ENCODE measurements at regions not wholly inside any gene's neighbourhood (a gene's known extent, or its start where the extent isn't known, plus 50 kb on each side); places are given as distances from the start of the nearest gene placed in this dataset.
"Not testable (repeated sequence)": the region's sequence is repeated elsewhere in the genome, so short reads cannot be mapped to it uniquely, and the experiment has no call there.

GRCh38 chr20:11993886-11994461 lies 76.3 kb downstream of the BTBD3 start:
- H3K27ac ChIP-seq (ENCODE audit: low read length) = no peak overlapping the region
- no peaks in the 10 kb centered on the region for H3K36me3 ChIP-seq (ENCODE audit: control insufficient read depth in 1 of 2, insufficient read depth in 2 of 2, low read length in 2 of 2)
- no peaks in the 10 kb centered on the region for H3K9me3 ChIP-seq (ENCODE audit: control insufficient read depth in 1 of 2, low read length in 2 of 2)

DNA sequence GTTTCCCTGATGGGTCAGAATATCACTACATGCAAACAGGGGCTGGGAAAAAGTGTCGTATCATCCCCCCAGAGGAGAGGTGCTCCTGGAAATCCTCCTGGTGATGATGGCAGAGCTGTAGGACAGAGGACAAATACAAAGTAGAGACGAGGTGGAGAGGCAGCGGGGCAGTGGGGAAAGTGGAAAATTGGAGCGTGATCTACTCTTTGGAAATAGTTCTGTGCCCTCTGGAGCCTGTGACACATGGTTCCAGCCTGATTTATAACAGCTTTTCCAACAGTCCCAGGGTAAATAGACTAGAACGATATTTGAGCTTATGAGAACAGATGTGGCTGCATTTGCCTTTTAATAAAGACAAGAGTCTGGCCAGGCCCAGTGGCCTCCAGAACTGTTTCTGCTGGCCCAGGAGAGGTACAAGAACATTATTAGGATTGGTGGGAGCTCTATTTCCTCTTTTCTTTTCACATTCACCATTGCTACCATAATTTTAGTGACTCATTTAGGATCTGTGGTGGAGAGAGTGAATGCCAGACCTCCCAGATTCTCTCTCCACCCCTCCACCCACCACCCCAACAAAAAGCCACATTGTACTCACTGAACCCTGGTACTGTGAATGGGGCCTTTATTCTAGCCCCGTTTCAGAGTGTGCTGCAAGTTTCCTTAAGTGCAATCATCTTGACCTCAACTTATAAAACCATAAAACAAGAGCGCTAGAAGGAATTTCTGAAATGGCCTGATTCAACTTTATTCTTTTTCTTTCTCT lies 78.3 kb downstream of the BTBD3 start:
- Histone ChIP-seq H3K36me3 (ENCODE audit: control insufficient read depth in 1 of 2, insufficient read depth in 2 of 2, low read length in 2 of 2) (no peaks in the 10 kb centered on the region), H3K27ac (ENCODE audit: low read length) (no peak overlapping the region)

More at GRCh38 chr20:11993886-11994461, 76.3 kb downstream of the BTBD3 start:
- H3K27me3 ChIP-seq (ENCODE audit: low read depth, low read length) = no peaks in the 10 kb centered on the region
- no peaks in the 10 kb centered on the region for H3K4me1 ChIP-seq (ENCODE audit: control insufficient read depth in 1 of 2, insufficient read depth in 2 of 2, low read length in 2 of 2)
- H3K4me3 ChIP-seq (ENCODE audit: low read depth in 1 of 2, low read length in 2 of 2) = no peak overlapping the region

GRCh38 chr20:12004776-12005175 lies 87.1 kb downstream of the BTBD3 start:
- H3K9me3 ChIP-seq (ENCODE audit: control insufficient read depth in 1 of 2, low read length in 2 of 2); H3K27me3 ChIP-seq (ENCODE audit: low read depth, low read length); H3K27ac ChIP-seq (ENCODE audit: low read length); H3K4me3 ChIP-seq (ENCODE audit: low read depth in 1 of 2, low read length in 2 of 2); H3K36me3 ChIP-seq (ENCODE audit: control insufficient read depth in 1 of 2, insufficient read depth in 2 of 2, low read length in 2 of 2); H3K4me1 ChIP-seq (ENCODE audit: control insufficient read depth in 1 of 2, insufficient read depth in 2 of 2, low read length in 2 of 2): not testable (repeated sequence)

More for the DNA sequence above, 78.3 kb downstream of the BTBD3 start:
- no peaks in the 10 kb centered on the region for H3K4me1 ChIP-seq (ENCODE audit: control insufficient read depth in 1 of 2, insufficient read depth in 2 of 2, low read length in 2 of 2)
- no peaks in the 10 kb centered on the region for H3K27me3 ChIP-seq (ENCODE audit: low read depth, low read length)
- H3K9me3 ChIP-seq (ENCODE audit: control insufficient read depth in 1 of 2, low read length in 2 of 2) = no peaks in the 10 kb centered on the region
- H3K4me3 ChIP-seq (ENCODE audit: low read depth in 1 of 2, low read length in 2 of 2) = no peak overlapping the region

DNA sequence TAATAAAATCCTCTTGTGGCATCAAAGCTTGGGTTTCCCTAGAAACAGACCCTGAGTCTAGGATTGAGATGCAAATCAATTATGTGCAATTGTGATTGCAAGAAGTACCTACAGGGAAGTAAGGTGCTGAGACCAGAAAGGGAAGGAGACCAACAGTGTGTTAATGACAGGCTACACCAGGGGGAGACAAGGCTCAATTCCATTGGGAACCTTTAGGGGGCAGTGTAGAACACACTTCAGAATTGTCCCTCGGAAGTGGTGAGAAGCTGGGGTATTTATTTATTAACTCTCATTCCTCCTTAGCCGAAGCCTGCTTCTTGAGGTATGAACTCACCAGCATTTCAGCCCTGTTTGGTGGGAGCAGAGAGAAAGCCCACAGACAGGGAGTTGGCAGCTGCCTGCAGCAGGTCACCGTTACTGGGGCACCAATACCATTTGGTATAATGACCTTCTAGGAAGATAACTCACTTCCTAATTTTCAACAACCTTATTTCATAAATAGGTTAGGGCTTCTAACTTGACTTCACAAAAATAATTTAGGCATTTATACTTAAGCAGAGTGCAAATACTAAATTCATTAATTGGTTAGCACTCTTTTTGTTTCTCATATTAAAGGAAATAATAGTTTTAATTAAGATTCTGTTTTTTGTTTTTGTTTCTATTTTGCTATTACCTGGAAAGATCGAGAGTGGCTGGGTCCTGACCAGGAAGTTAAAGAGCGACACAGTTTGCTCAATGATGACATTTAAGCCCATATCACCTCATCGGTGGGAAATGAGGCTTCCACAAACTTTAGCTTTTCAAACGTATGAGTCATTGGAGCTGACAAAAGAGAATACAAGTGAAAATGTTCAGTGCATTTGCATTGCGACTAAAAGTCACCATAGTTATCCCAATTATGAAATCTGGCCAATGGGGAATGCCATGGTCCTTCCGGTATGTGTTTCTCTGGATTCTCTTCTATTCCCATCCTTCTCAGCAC lies 94.8 kb downstream of the BTBD3 start:
- H3K27me3 ChIP-seq (ENCODE audit: low read depth, low read length) = no peaks in the 10 kb centered on the region
- no peak overlapping the region for H3K27ac ChIP-seq (ENCODE audit: low read length)
- no peaks in the 10 kb centered on the region for H3K36me3 ChIP-seq (ENCODE audit: control insufficient read depth in 1 of 2, insufficient read depth in 2 of 2, low read length in 2 of 2)
- H3K9me3 ChIP-seq (ENCODE audit: control insufficient read depth in 1 of 2, low read length in 2 of 2) = no peaks in the 10 kb centered on the region
- H3K4me3 ChIP-seq (ENCODE audit: low read depth in 1 of 2, low read length in 2 of 2) = no peak overlapping the region
- no peaks in the 10 kb centered on the region for H3K4me1 ChIP-seq (ENCODE audit: control insufficient read depth in 1 of 2, insufficient read depth in 2 of 2, low read length in 2 of 2)

- H3K9me3 ChIP-seq (ENCODE audit: control insufficient read depth in 1 of 2, low read length in 2 of 2) = no peaks in the 10 kb centered on the region
- no peak overlapping the region for H3K4me3 ChIP-seq (ENCODE audit: low read depth in 1 of 2, low read length in 2 of 2)
- H3K36me3 ChIP-seq (ENCODE audit: control insufficient read depth in 1 of 2, insufficient read depth in 2 of 2, low read length in 2 of 2) = no peaks in the 10 kb centered on the region
- no peaks in the 10 kb centered on the region for H3K4me1 ChIP-seq (ENCODE audit: control insufficient read depth in 1 of 2, insufficient read depth in 2 of 2, low read length in 2 of 2)
- no peak overlapping the region for H3K27ac ChIP-seq (ENCODE audit: low read length)
- no peaks in the 10 kb centered on the region for H3K27me3 ChIP-seq (ENCODE audit: low read depth, low read length)
These were observed 96.6 kb downstream of the BTBD3 start for GRCh38 chr20:12014276-12014675.

DNA sequence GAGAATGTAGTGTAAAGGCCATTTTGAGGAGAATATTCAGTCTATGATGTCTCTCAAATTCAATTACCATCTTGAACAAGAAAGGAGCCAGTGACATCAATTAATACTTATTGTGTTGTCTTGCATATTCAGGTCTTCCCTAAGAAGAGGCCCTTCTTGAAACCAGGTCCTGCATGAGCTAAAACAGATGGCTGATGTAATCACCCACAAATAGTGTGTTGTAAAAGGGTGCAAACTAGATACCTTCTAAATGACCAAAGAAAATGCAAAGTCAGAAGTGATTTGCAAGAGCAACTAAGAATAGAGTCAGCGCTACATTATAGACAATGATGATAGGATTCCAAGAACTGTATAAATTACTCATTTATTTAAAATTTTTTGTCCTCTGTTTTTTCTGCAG lies 97.0 kb downstream of the BTBD3 start:
- Histone ChIP-seq H3K4me1 (ENCODE audit: control insufficient read depth in 1 of 2, insufficient read depth in 2 of 2, low read length in 2 of 2) (no peaks in the 10 kb centered on the region), H3K9me3 (ENCODE audit: control insufficient read depth in 1 of 2, low read length in 2 of 2) (no peaks in the 10 kb centered on the region), H3K27me3 (ENCODE audit: low read depth, low read length) (no peaks in the 10 kb centered on the region), H3K4me3 (ENCODE audit: low read depth in 1 of 2, low read length in 2 of 2) (no peak overlapping the region), H3K27ac (ENCODE audit: low read length) (no peak overlapping the region), H3K36me3 (ENCODE audit: control insufficient read depth in 1 of 2, insufficient read depth in 2 of 2, low read length in 2 of 2) (no peaks in the 10 kb centered on the region)

- no peak overlapping the region for H3K4me3 ChIP-seq (ENCODE audit: low read depth in 1 of 2, low read length in 2 of 2)
- H3K4me1 ChIP-seq (ENCODE audit: control insufficient read depth in 1 of 2, insufficient read depth in 2 of 2, low read length in 2 of 2) = no peaks in the 10 kb centered on the region
- H3K36me3 ChIP-seq (ENCODE audit: control insufficient read depth in 1 of 2, insufficient read depth in 2 of 2, low read length in 2 of 2) = no peaks in the 10 kb centered on the region
- no peaks in the 10 kb centered on the region for H3K9me3 ChIP-seq (ENCODE audit: control insufficient read depth in 1 of 2, low read length in 2 of 2)
- no peaks in the 10 kb centered on the region for H3K27me3 ChIP-seq (ENCODE audit: low read depth, low read length)
- H3K27ac ChIP-seq (ENCODE audit: low read length) = no peak overlapping the region
These were observed 98.6 kb downstream of the BTBD3 start for GRCh38 chr20:12016291-12016690.

DNA sequence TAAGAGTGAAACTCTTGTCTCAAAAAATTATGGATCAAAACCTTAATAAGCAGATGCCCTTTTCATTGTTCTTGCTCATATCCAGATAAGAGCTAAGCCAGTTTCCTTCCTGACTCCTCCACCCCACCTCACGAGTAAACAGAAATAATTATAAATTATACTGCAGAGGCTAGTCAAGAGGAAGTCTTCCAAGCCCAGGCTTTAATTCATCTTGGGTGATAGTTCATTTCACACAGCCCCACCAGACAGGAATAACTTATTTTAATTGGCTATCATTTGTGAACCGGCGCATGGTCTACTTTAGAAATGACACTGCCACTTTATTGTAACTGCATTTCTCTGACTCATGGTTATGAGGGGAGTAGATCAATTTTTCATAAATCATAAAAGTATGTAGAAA lies 102.0 kb downstream of the BTBD3 start:
- Histone ChIP-seq H3K4me1 (ENCODE audit: control insufficient read depth in 1 of 2, insufficient read depth in 2 of 2, low read length in 2 of 2) (no peaks in the 10 kb centered on the region), H3K36me3 (ENCODE audit: control insufficient read depth in 1 of 2, insufficient read depth in 2 of 2, low read length in 2 of 2) (no peaks in the 10 kb centered on the region), H3K9me3 (ENCODE audit: control insufficient read depth in 1 of 2, low read length in 2 of 2) (no peaks in the 10 kb centered on the region), H3K27ac (ENCODE audit: low read length) (no peak overlapping the region), H3K27me3 (ENCODE audit: low read depth, low read length) (no peaks in the 10 kb centered on the region), H3K4me3 (ENCODE audit: low read depth in 1 of 2, low read length in 2 of 2) (no peak overlapping the region)

DNA sequence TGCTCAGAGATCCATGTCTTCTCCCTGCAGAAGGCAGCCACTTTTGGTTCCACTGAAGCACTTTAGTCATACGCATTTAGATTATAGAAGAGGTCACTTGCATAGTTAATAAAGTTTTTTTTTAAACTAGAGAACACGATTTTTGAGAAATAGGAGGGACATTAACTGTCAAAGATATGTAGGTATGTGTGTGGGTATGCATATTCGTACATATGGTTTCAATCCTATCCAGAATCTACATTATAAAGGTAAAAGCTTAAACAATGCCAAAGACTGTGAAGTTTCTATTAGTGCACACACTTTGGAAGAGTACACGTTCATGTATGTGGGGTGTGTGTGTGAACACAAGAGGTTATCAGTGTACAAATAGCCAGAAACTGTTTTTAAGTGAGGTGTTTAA lies 103.2 kb downstream of the BTBD3 start:
- H3K9me3 ChIP-seq (ENCODE audit: control insufficient read depth in 1 of 2, low read length in 2 of 2) = no peaks in the 10 kb centered on the region
- no peaks in the 10 kb centered on the region for H3K4me1 ChIP-seq (ENCODE audit: control insufficient read depth in 1 of 2, insufficient read depth in 2 of 2, low read length in 2 of 2)
- H3K4me3 ChIP-seq (ENCODE audit: low read depth in 1 of 2, low read length in 2 of 2) = no peak overlapping the region
- H3K27ac ChIP-seq (ENCODE audit: low read length) = no peak overlapping the region
- H3K36me3 ChIP-seq (ENCODE audit: control insufficient read depth in 1 of 2, insufficient read depth in 2 of 2, low read length in 2 of 2) = no peaks in the 10 kb centered on the region
- H3K27me3 ChIP-seq (ENCODE audit: low read depth, low read length) = no peaks in the 10 kb centered on the region

DNA sequence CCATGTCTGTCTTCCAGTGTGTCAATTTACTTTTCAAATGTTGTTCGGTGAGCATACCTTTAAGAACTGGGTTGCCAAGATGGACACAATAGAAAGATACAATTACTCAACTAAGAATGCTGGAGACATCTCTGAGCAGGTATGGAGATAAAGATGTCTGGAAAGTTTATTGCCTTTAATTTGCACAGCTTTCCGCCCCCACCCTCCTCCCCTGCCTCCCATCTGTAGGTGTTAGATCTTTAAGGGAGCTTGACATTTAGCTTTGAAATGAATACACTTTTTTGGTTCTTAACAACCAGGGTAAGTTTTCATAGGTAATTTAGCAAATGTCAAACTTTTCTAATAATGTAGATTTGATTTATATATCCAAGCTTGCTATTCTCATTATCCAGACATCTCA lies 104.4 kb downstream of the BTBD3 start:
- Histone ChIP-seq H3K4me1 (ENCODE audit: control insufficient read depth in 1 of 2, insufficient read depth in 2 of 2, low read length in 2 of 2) (no peaks in the 10 kb centered on the region), H3K36me3 (ENCODE audit: control insufficient read depth in 1 of 2, insufficient read depth in 2 of 2, low read length in 2 of 2) (no peaks in the 10 kb centered on the region), H3K27ac (ENCODE audit: low read length) (no peak overlapping the region), H3K9me3 (ENCODE audit: control insufficient read depth in 1 of 2, low read length in 2 of 2) (no peaks in the 10 kb centered on the region), H3K27me3 (ENCODE audit: low read depth, low read length) (no peaks in the 10 kb centered on the region), H3K4me3 (ENCODE audit: low read depth in 1 of 2, low read length in 2 of 2) (no peak overlapping the region)

DNA sequence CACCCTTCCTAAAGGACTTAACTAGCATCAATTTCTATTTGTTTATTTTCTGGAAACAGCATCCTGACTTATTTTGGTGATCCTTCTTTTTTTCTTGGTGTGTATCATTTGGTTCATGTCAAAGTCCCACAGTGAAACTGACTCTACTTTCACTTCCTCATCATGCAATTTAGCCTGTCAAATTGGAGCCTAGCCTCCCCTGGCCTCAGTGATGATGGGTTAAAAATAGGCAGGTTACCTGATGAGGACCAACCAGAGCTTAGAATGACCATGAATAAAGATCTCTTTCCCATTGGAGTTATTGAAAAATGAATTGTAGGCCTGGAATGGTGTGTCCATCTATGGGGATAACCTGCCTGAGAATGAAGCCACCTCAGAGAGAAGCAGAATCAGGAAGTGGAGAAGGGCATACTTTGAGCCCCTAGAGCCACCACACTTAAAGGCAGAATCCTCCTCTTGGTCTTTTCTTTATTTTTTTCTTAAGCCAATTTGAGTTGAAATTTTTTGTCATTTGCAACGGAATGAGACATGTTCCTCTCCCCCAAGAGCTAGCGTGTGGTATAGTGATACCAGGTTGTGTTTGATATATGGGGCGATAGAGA lies 105.6 kb downstream of the BTBD3 start:
- Histone ChIP-seq H3K27ac (ENCODE audit: low read length) (no peak overlapping the region), H3K27me3 (ENCODE audit: low read depth, low read length) (no peaks in the 10 kb centered on the region), H3K4me1 (ENCODE audit: control insufficient read depth in 1 of 2, insufficient read depth in 2 of 2, low read length in 2 of 2) (no peaks in the 10 kb centered on the region), H3K36me3 (ENCODE audit: control insufficient read depth in 1 of 2, insufficient read depth in 2 of 2, low read length in 2 of 2) (no peaks in the 10 kb centered on the region), H3K4me3 (ENCODE audit: low read depth in 1 of 2, low read length in 2 of 2) (no peak overlapping the region), H3K9me3 (ENCODE audit: control insufficient read depth in 1 of 2, low read length in 2 of 2) (no peaks in the 10 kb centered on the region)

Measured in muscle layer of duodenum (tissue), 2 donors.